ENCODE measurements at regions not wholly inside any gene's neighbourhood (a gene's known extent, or its start where the extent isn't known, plus 50 kb on each side); places are given as distances from the start of the nearest gene placed in this dataset.

DNA sequence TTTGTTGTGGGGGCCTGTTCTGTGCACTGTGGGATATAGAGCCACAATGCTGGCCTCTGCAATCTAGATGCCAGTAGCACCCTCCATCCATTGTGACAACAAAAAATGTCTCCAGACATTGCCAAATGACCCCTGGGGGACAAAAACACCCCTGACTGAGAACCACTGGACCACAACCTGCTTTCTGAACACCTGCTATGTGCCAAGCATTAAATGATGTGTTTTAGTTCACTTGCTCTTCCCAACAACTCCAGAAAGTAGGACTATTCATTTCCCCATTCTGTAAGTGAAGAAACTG, 367.0 kb upstream of the ERCC4 start:
- H3K27ac ChIP-seq: no peak overlapping the region
- TF ChIP-seq, protein P1, sequence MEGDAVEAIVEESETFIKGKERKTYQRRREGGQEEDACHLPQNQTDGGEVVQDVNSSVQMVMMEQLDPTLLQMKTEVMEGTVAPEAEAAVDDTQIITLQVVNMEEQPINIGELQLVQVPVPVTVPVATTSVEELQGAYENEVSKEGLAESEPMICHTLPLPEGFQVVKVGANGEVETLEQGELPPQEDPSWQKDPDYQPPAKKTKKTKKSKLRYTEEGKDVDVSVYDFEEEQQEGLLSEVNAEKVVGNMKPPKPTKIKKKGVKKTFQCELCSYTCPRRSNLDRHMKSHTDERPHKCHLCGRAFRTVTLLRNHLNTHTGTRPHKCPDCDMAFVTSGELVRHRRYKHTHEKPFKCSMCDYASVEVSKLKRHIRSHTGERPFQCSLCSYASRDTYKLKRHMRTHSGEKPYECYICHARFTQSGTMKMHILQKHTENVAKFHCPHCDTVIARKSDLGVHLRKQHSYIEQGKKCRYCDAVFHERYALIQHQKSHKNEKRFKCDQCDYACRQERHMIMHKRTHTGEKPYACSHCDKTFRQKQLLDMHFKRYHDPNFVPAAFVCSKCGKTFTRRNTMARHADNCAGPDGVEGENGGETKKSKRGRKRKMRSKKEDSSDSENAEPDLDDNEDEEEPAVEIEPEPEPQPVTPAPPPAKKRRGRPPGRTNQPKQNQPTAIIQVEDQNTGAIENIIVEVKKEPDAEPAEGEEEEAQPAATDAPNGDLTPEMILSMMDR (IDR thresholded peaks at IDR 0.05): no peak
- no peak for ATAC-seq
- intact Hi-C loops (cut with DNase I): no loop called here
- H3K27me3 ChIP-seq: peaks cover 0 to 44% (median 0%) of the 10 kb centered on the region in 7 donors
- H3K36me3 ChIP-seq: no peaks in the 10 kb centered on the region
- no peak for DNase-seq
- H3K4me3 ChIP-seq: no peak overlapping the region
- no peaks in the 10 kb centered on the region for H3K4me1 ChIP-seq
- H3K9me3 ChIP-seq: no peaks in the 10 kb centered on the region

DNA sequence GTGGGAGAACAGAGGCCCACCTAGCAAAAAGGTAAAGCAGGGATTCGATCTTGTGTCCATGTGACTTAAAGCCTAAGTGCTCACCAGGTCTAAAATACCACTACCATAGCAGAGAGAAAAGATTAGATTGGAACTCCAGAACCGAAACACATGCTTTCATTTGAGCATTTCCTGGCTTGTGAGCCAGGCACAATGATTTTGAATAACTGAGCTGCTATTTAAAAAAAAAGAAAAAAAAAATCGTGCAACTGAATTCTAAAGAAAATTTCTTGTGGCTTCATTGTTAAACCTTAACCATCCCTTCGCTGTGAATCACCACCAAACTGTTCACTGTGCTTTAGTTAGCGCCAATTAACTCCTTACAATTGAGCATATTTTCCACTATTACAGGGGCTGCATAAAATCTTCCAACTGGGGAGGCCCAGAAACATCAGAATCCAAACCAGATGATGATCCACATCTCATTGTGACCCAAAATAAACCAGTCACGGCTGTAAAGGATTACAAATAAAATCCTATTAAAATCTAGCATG, 366.4 kb upstream of the ERCC4 start:
- Histone ChIP-seq H3K36me3 (no peaks in the 10 kb centered on the region), H3K9me3 (no peaks in the 10 kb centered on the region), H3K4me1 (no peaks in the 10 kb centered on the region), H3K27me3 (peaks cover 0 to 43% (median 0%) of the 10 kb centered on the region in 7 donors), H3K27ac (no peak overlapping the region), H3K4me3 (no peak overlapping the region)
- TF ChIP-seq, protein P1 (IDR thresholded peaks at IDR 0.05): no peak
- ATAC-seq (no peak), DNase-seq (no peak)
- intact Hi-C loops (cut with DNase I): no loop called here
- 72 to 73% methylated on average over 6 of the region's 6 CpGs for WGBS, 2 donors

DNA sequence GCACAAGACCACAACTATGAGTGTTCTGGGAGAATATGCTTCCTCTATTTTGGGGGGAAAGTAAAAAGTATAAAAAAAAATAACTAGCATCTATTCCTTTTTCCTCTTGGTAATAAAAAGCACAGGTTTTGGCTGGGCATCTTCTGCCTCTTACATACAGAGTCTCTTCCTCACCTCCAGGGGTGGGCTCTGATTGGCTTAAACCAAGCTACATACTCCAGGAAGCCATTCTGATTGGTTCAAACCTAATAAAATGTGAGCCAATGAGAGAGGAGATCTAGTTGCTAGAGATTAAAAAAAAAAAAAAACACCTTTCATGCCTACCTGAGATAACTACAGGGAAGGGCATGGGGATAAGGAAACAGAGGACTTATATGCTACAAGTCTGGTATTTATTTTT, 365.9 kb upstream of the ERCC4 start:
- H3K9me3 ChIP-seq: no peaks in the 10 kb centered on the region
- H3K4me3 ChIP-seq: no peak overlapping the region
- intact Hi-C loops (cut with DNase I): no loop called here
- H3K36me3 ChIP-seq: no peaks in the 10 kb centered on the region
- H3K27me3 ChIP-seq: peaks cover 0 to 39% (median 0%) of the 10 kb centered on the region in 7 donors
- no peak for DNase-seq
- H3K4me1 ChIP-seq: no peaks in the 10 kb centered on the region
- TF ChIP-seq, protein P1 (IDR thresholded peaks at IDR 0.05): no peak
- H3K27ac ChIP-seq: no peak overlapping the region
- ATAC-seq: no peak

DNA sequence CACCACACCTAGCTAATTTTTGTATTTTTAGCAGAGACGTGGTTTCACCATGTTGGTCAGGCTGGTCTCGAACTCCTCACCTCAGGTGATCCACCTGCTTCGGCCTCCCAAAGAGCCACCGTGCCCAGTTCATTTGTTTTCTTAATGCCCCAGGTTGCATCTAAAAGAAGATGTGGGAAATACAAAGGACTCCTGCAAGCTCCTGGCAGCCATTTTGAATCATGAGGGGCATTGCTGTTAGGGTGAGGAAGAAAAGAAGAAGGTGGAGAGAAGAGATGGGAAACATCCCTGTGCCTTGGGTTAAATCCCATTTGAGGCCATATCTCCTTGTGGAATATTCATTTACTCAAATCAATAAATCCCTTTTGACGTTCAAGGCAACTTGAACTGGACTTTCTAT, 365.3 kb upstream of the ERCC4 start:
- Histone ChIP-seq H3K4me3 (no peak overlapping the region), H3K36me3 (no peaks in the 10 kb centered on the region), H3K27ac (no peak overlapping the region), H3K9me3 (no peaks in the 10 kb centered on the region), H3K4me1 (no peaks in the 10 kb centered on the region), H3K27me3 (peaks cover 0 to 33% (median 0%) of the 10 kb centered on the region in 7 donors)
- TF ChIP-seq, protein P1 (IDR thresholded peaks at IDR 0.05): no peak
- DNase-seq: no peak
- WGBS, 2 donors: 82 to 83% methylated on average over 5 of the region's 5 CpGs
- no peak for ATAC-seq
- intact Hi-C loops (cut with DNase I): no loop called here

DNA sequence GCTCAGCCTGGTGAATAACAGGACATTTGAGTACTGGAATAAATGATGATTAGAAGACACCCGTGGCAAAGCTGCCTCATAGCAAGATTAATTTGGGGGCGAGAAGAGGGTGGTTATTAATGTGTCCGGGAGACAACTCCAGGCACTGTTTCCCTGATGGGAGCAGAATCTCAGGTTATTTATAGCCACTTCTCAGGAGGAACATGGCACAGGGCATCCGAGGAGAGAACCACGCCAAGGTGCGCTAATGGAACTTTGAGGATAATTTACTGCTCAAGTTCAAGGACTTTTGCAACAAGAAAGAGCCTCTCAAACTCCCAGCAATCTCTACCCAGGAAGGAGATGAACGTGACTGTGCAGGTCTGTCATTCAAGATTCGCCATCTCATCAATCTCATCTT, 362.5 kb upstream of the ERCC4 start:
- Histone ChIP-seq H3K27ac (no peak overlapping the region), H3K9me3 (no peaks in the 10 kb centered on the region), H3K4me1 (no peaks in the 10 kb centered on the region), H3K27me3 (peaks cover 0 to 21% (median 0%) of the 10 kb centered on the region in 7 donors), H3K36me3 (no peaks in the 10 kb centered on the region), H3K4me3 (no peak overlapping the region)
- TF ChIP-seq, protein P1 (IDR thresholded peaks at IDR 0.05): no peak
- DNase-seq: no peak
- intact Hi-C loops (cut with DNase I): no loop called here
- 72 to 75% methylated on average over 8 of the region's 8 CpGs for WGBS, 2 donors
- ATAC-seq: no peak

Data from heart right ventricle (tissue), 16 donors.